ENCODE measurements at regions not wholly inside any gene's neighbourhood (a gene's known extent, or its start where the extent isn't known, plus 50 kb on each side); places are given as distances from the start of the nearest gene placed in this dataset.

GRCh38 chr10:106310596-106310995, 853.9 kb downstream of the SORCS1 start:
- no peak for TF ChIP-seq CTCF (IDR thresholded peaks at IDR 0.05; ENCODE audit: extremely low read depth, missing control alignments)
- DNase-seq (ENCODE audit: low spot score): no peak

GRCh38 chr10:106309376-106309775, 855.1 kb downstream of the SORCS1 start:
- no peak for TF ChIP-seq CTCF (IDR thresholded peaks at IDR 0.05; ENCODE audit: extremely low read depth, missing control alignments)
- no peak for DNase-seq (ENCODE audit: low spot score)

GRCh38 chr10:106308284-106308683, 856.2 kb downstream of the SORCS1 start:
- no peak for DNase-seq (ENCODE audit: low spot score)
- no peak for TF ChIP-seq CTCF (IDR thresholded peaks at IDR 0.05; ENCODE audit: extremely low read depth, missing control alignments)

GRCh38 chr10:106304056-106304455, 860.5 kb downstream of the SORCS1 start:
- DNase-seq (ENCODE audit: low spot score): no peak
- no peak for TF ChIP-seq CTCF (IDR thresholded peaks at IDR 0.05; ENCODE audit: extremely low read depth, missing control alignments)

- no peak for TF ChIP-seq CTCF (IDR thresholded peaks at IDR 0.05; ENCODE audit: extremely low read depth, missing control alignments)
These were observed 861.5 kb downstream of the SORCS1 start for GRCh38 chr10:106302961-106303360.

GRCh38 chr10:106301146-106301545, 863.4 kb downstream of the SORCS1 start:
- DNase-seq (ENCODE audit: low spot score): no peak
- no peak for TF ChIP-seq CTCF (IDR thresholded peaks at IDR 0.05; ENCODE audit: extremely low read depth, missing control alignments)

More at GRCh38 chr10:106302961-106303360, 861.5 kb downstream of the SORCS1 start:
- no peak for DNase-seq (ENCODE audit: low spot score)

GRCh38 chr10:106296750-106297392, 867.6 kb downstream of the SORCS1 start:
- TF ChIP-seq CTCF (IDR thresholded peaks at IDR 0.05; ENCODE audit: extremely low read depth, missing control alignments): no peak
- no peak for DNase-seq (ENCODE audit: low spot score)

Measured in GM20000 (cell line).